Muscle of arm (tissue), 1 donor: ENCODE measurements at regions not wholly inside any gene's neighbourhood (a gene's known extent, or its start where the extent isn't known, plus 50 kb on each side); places are given as distances from the start of the nearest gene placed in this dataset.

Experiments
- DNase-seq: peaks from one replicate; pipeline ENCODE4 v3.0.0-alpha.2; 2013

DNA sequence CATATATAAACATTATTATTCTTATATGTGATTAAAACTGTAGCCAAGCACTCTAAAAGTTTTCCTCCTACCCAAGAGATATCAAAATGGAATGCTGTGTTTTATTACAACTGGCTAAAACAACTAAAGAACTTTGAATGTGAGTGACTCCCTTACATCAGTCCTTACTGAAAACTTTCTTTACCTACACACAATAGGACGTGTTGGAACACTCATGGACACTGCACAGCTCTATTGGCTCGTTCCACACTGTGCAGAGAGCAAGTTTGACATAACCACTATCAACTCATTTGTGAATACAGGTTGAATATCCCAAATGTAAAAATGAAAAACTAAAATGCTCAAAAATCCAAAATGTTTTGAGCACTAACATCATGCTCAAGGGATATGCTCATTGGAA is 650.6 kb downstream of the SLC4A3 start:
- DNase-seq, result no peak

DNA sequence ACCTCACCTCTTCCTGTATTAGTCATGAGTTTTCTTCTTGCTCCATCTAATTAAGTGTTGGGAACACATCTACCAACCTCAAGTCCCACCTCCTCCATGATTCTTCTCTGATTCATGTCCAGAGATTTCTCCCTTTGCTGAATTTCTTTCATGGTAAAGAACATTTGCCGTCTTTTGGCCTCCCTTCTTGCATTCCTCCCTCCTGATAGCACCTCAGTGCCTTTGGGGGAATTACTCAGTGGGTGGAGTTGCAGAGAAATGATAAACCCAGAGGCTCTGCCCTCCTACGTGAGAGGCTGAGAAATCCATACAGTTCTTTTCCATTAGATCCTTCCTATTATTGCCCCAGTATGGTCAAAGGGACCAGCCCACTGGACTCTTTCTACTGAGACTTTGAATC is 651.9 kb downstream of the SLC4A3 start:
- no peak for DNase-seq

DNA sequence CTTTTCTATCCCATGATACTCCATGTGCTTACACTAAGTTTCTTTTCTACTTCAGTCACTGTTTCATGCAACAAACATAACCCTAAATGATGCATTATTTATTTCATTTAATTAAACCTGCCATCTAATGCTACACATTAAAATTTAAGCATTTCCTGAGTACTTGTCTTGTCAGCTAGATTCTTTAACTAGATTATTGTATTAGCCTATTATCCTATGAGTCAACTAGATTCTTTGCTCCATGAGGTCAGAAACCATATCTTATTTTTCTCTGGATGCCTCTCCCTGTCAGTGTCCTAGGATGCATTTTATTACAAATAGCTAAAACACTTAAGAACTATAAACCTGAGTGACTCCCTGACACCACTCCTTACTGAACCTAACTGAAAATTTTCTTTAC is 652.4 kb downstream of the SLC4A3 start:
- no peak for DNase-seq

DNA sequence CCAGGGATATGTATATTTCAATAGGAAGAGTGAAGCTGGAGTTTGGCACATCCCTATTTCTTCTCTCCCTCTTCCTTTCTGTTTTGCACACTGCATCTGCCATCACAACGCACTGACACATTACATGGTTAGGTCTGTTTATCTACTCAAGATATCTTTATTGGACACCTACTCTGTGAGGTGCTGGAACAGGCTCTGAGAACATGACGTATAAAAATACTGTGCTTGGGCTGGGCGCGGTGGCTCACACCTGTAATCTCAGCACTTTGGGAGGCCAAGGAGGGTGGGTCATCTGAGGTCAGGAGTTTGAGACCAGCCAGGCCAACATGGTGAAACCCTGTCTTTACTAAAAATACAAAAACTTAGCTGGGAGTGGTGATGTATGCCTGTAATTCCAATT is 653.3 kb downstream of the SLC4A3 start:
- no peak for DNase-seq

DNA sequence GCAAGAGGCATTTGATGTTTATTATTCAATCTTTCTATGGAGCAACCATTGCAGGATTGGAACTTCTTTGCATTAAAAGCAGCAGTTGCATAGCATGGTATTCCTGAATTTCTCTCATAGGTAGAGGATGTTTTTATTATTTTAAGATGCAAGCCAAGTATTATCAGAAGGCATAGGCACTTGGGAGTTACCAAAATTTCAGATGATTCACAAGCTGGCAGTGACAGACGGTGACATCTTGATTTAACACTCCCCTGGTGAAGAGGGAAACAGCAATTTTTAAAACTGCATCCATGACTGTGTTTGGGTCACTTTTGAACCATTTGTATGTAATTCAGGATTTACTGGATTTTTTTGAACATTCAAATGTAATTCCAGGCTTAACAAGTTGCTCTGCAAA is 654.3 kb downstream of the SLC4A3 start:
- DNase-seq, result no peak

DNA sequence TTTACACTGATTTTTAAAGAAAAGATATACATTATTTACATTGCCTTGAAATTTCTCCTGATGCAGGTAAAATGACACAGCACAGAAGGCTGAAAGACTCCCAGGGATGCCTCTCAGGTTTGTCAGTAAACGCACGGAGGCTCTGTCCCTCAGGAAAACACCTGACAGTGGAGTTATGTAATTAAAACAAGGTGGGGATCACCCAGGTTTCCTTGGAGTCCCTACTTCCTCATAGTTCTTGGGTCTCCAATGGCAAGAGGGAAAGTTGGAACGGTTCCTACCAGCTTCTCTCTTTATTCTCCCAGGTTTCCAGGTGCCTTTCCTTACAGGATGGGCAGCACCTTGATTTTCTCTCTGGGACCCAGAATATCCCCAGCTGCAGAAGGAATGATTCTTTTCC is 654.8 kb downstream of the SLC4A3 start:
- DNase-seq, result no peak

DNA sequence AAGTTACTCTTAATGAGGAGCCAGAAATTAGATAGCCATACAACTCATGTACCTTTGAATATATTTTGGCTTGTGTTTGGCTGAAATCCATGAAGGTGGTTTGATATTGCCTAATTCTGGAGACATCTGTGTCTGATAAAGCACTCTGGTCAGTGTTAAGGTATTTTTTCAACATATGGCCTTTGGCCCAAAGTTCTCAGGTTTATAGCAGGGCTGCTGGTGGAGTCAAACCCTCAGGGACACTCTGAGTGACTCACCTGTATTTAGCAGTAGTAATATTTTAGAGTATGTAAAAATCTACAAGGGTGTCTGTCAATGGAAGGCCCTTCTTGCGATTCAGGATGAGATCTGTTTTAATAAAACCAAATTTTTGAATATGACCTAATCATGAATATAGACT is 666.5 kb downstream of the SLC4A3 start:
- no peak for DNase-seq

DNA sequence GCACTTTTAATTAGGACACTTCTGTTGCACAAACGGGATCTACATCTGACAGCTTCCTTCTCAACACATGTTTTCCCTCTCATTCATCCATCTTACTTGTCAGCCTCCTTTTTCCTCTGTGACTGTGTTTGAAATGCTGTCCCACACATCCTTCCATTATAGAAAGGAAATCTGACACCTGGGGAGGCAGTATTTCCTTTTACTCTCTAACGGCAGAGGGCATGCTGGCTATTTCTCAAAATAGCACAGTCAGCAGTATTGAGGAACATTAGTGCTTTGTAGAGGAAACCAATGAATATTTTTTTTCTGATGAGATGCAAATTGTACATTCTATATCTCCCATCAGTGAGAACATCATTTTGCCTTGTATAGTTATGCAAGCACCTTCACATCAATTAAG is 668.7 kb downstream of the SLC4A3 start:
- no peak for DNase-seq

DNA sequence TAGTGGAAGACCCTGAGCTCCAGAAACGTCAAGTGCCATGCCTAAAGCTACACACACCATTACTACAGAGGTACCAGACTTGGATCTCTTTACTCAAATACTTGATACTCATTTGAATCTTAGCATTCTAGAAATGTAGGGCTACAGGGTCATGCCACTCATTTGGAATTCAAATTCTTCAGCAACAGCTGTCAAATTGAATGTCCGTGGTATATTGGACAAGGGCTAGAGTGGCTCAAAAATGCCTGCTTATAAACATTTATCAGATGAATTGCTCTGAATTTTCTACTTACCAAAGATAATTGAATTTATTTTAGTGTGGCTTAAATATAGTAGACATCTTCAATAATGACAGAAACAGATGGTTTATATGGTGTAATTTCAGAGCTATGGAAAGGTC is 669.7 kb downstream of the SLC4A3 start:
- DNase-seq, result no peak

DNA sequence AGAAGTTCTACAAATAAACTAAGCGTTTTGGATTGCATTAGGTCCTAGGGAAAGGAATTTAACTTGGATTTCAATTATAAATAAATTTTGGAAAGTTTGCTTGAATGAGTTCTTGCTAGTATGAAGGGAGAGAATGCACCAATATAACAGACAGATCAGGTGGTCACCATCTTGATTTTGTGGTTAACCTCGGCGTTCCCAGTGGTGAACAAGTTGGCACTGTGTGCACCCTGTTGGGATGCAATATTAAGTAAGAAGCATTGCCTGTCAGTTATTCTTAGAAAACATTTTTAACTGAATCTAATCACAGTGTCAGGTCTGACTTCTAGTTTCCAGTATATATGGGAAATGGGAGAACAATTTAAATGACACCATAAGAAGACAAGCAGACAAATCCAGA is 673.4 kb downstream of the SLC4A3 start:
- no peak for DNase-seq

DNA sequence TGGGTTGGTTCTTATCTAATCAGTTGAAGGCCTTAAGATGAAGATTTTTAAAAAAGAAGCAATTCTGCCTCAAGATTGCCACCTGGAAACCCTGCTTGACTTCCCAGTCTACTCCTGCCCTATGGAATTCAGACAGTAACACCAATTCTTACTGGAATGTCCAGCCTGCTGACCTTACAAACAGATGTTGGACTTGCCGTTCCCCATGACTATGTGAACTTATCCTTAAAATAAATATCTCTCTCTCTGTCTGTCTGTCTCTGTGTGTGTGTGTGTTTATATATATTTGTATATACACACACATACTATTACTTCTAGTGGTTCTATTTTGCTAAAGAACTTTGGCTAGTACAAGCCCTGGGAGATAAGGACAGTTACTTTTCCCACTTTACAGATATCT is 675.3 kb downstream of the SLC4A3 start:
- no peak for DNase-seq

DNA sequence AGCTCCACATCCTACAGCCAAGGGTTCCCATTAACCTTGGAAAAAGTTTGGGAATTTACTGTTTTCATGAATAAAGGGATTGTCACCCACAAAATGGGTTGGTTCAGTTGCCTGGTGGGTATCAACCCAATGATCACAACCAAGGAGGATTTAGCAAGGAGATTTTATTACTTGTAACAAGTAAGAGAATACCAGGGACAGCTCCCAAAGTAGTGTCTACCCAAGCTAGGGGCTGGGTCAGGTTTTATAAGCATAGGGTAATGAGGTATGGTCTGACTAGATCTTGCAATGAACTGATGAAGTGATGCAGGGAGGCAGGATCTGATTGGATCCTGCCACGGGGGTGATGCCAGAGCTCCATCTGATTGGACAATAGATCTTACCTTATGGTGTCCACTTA is 681.8 kb downstream of the SLC4A3 start:
- no peak for DNase-seq

DNA sequence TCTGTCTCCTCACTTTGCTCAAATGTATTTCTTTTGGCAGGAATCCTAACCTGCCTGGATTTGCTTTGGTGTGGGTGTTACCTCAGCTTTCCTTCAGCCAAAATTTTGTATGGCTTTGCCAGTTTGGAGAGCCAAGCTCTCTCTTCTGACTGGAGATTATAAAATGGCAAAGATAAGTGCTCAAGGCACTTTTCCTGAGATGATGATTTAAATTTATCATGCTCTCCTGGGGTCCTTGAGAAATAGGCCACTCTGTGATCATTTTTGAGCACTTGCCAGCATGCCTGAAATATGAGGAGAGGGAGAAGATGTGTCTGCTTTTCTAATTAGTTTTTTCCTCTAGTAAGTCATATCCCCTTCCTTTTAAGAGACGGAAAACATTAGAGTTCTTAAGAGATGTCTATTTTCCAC is 683.0 kb downstream of the SLC4A3 start:
- peak; percentile 39 for DNase-seq

DNA sequence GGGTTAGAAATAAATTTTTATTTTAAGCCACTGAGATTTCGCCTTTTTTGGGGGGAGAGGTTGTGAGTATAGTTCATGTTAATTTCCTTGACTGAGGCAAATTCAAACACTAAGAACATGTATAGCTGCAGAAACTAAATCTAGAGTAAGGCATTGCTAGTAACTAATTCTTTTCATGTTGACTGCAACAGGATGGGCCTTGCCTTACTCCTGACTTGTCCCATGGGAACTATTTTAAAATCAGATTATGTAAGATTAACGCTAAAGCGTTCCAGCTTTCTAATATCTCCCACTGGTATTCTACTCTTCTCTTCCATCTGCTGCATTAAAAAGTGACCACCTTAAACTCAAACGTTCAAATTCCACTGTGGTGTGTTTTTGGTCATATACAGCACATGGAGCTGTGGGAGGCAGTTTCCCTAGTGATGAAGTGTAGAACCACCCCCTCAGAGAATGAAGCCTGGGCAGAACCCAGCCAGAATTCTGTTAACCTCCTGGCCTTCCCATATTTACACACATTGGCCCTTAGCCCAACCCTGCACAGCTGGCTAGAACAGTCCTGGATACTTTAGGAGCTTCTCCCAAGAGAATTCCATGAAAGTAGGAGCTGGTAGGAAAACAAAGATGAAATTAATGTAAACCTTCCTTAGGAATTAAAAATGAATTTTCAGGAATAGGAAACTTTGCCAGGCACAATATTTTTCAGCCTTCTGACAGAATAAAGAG is 687.8 kb downstream of the SLC4A3 start:
- DNase-seq, result peak; percentile 62

DNA sequence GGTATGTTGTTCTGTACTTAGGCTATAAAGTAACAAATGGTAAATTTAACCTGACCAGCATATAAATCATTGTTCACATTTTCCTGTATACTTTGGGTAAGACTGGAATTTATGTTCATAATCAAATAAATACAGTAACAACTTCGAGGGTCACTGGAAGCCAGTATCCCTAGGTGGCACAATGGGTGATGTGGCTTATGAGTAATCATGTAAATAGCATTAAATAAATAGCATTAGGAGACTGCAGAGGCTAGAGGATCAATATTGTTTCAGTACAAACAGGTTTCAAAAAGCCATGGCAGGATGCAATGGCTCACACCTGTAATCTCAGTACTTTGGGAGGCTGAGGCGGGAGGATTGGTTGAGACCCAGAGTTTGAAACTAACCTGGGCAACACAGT is 690.6 kb downstream of the SLC4A3 start:
- no peak for DNase-seq

DNA sequence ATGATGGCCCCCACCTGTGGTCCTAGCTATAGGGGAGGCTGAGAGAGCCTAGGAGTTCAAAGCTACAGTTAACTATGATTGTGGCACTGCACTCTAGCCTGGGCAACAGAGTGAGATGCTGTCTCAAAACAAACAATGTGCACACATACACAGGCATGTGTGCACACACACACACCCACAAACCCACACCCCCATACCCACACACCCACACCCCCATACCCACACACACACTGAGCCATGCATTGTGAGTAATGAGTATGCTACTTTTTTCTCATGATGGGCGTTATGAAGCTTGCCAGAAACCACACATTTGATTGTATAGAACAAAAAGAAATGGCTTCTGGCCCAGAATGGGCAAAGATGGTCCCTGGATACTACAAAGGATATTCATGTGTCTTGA is 691.1 kb downstream of the SLC4A3 start:
- DNase-seq, result no peak

DNA sequence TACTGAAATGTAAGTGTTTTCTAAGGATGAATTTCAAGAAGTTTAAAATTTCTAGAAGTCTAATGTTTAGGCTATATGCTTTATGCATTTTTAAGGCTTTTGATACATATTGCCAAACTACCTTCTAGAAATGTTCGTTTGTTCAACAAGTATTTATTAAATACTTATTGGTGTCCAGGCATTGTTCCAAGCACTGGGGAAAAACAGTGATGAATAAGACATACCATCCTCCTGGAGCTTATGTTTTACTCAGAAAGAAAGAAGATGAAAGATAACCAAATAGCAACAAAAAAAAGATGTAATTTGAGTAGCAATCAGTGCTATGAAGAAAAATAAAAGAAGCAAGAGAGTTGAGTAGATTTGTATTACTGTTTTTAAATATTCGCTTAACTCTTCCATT is 692.9 kb downstream of the SLC4A3 start:
- no peak for DNase-seq

DNA sequence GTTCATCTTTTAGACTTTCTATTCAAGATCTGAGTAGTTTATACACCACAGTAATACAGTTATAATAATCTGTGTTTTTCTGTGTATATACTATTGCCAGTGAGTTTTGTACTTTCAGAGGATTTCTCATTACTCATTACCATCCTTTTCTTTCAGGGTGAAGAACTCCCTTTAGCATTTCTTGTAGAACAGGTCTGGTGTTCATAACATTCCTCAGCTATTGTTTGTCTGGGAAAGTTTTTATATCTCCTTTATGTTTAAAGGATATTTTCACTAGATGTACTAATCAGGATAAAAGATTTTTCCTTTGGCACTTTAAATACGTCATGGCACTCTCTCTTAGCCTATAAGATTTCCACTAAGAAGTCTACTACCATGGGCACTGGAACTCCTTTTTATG is 705.5 kb downstream of the SLC4A3 start:
- DNase-seq, result no peak

DNA sequence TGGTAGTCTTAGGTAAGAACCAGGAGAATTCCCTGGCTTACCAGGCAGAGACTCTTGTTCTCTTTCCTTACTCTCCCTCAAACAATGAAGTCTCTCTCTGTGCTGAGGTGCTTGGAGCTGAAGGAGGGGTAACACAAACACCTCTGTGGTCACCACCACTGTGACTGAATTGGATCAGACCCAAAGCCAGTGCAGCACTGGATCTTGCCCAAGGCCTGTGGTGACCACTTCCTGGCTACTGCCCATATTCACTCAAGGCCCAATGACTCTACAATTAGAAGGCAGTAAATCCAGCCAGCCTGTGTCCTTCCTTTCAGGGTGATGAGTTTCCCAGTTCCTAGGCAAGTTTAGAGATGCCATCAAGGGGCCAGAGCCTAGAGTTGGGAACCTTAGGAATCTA is 706.8 kb downstream of the SLC4A3 start:
- no peak for DNase-seq

DNA sequence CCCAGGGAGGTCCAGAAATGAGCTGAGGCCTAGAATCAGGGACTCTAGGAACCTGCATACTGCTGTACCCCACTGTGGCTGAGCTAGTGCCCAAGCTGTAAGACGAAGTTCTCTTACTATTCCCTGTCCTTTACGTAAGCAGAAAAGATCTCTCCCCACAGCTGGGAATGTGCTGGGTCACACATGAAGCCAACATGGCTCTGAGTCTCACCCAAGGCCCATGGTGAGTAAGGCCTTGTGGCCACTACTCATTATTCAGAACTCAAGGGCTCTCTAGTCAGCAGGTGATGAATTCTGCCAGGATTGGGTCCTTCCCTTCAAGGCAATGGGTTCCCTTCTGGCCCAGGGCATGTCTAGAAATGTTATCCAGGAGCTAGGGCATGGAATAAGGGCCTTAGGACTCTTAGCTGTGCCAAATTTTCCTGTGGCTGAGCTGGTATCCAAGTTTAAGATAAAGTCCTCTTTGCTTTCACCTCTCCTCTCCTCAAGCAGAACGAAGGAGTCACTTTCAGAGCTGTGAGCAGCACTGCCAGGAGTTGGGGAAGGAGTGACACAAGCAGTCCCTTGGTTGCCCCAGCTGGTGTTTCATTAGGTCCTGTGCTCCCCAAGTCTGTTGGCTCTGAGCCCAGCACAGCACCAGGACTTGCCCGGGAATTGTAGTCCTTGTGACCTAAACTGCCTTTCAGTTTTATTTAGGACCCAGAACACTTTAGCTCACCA is 707.6 kb downstream of the SLC4A3 start:
- DNase-seq, result no peak

DNA sequence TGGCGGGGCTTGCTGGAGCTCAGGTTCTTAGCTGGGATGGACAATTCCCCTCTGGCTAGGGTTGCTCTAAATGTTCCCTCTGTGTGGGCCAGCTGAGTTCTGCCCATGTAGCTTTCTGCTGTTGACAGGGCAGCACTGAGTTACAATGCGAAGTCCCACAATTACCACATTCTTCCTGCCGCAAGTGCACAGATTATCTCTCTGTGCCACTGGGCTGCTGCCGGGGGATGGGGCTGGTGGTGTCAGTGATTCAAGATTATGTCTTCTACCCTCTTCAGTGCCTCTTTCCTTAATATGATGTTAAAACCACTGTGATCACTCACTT is 708.1 kb downstream of the SLC4A3 start:
- DNase-seq, result no peak

DNA sequence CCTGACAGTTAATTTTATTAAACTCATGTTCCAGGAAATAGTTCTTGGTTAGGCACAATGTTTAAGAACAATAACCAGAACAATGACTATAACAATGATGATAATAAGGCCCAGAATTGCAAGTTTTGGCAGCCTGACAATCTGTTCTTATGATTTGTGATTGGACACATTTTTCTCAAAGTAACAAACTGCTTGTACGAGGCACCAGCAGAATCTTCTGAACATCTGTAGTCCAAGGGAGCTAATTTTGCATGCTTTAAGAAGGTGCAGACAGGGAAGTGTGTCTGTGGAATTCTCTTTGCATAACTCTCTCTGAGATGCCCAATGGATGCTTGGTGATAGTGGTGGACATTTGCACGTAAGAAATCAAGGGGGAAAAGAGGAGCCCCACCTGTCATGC is 709.3 kb downstream of the SLC4A3 start:
- DNase-seq, result no peak

DNA sequence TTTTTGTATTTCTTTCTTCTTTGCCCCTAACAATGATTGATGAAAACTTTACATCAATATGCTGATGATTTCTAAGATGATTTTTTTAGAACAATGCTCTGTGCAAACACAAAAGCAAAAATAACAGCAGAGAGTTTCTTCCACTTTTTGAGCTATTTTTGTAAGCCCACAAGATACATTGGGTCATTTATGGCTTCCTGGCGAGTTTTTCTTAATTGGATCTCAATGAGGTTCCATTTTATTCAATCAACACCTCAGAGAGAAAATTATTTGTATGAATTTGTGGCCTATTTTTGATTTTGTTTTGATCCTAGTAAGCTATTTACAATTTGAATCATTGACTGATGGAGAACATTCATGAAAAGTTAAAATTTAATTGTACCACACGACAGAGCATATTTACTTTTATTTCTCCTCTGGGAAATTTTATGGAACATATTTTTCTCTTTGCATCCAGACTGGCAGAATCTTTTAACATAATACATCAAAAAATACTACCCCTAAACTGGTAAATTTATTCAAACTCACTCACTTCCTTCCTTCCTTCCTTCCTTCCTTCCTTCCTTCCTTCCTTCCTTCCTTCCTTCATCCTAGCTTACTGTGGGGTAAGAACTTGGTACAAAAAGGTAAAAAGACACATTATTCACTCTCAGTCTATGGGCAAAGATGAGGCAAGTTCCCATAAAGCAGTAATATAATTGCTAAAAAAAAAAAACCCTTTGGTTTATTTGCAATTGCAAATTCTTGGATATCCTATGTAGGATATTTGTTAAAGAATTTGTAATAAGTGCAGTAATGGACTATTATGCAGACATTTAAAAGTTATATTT is 710.4 kb downstream of the SLC4A3 start:
- DNase-seq, result no peak
